ENCODE measurements at regions not wholly inside any gene's neighbourhood (a gene's known extent, or its start where the extent isn't known, plus 50 kb on each side); places are given as distances from the start of the nearest gene placed in this dataset.

GRCh38 chr21:14755086-14755485 lies 209.0 kb upstream of the SAMSN1 start:
- no peak for TF ChIP-seq POLR2A (IDR thresholded peaks at IDR 0.05)
- no peak for TF ChIP-seq CTCF (IDR thresholded peaks at IDR 0.05)
